GM12875 (cell line): ENCODE measurements at regions not wholly inside any gene's neighbourhood (a gene's known extent, or its start where the extent isn't known, plus 50 kb on each side); places are given as distances from the start of the nearest gene placed in this dataset.

Experiments
- H3K4me3 ChIP-seq: one replicate; pipeline ENCODE4 v1.5.1; 2011; ENCODE audit warnings: low read depth, low read length, control low read depth
- CTCF ChIP-seq: IDR thresholded peaks from 2 replicates; pipeline ENCODE4 v1.5.1; 2011; ENCODE audit warnings: low read depth, mild to moderate bottlenecking, control low read depth, inconsistent platforms, low read length, moderate library complexity, borderline replicate concordance; ENCODE audit not compliant: insufficient read depth

- TF ChIP-seq CTCF = no peak
- no peak overlapping the region for H3K4me3 ChIP-seq
These were observed 266.1 kb upstream of the TMTC4 start for GRCh38 chr13:100940658-100941057.

- no peak overlapping the region for H3K4me3 ChIP-seq
- TF ChIP-seq CTCF = no peak
These were observed 259.2 kb upstream of the TMTC4 start for GRCh38 chr13:100933841-100934240.

- no peak for TF ChIP-seq CTCF
- no peak overlapping the region for H3K4me3 ChIP-seq
These were observed 248.0 kb upstream of the TMTC4 start for GRCh38 chr13:100922599-100922998.

- no peak overlapping the region for H3K4me3 ChIP-seq
- TF ChIP-seq CTCF = no peak
These were observed 246.5 kb upstream of the TMTC4 start for GRCh38 chr13:100921139-100921538.

GRCh38 chr13:100917011-100917410 lies 242.4 kb upstream of the TMTC4 start:
- H3K4me3 ChIP-seq = no peak overlapping the region
- no peak for TF ChIP-seq CTCF

GRCh38 chr13:100913143-100913542 lies 238.5 kb upstream of the TMTC4 start:
- no peak for TF ChIP-seq CTCF
- no peak overlapping the region for H3K4me3 ChIP-seq

GRCh38 chr13:100904293-100904976 lies 229.8 kb upstream of the TMTC4 start:
- no peak for TF ChIP-seq CTCF

More at GRCh38 chr13:100904293-100904976, 229.8 kb upstream of the TMTC4 start:
- H3K4me3 ChIP-seq = no peak overlapping the region
